AG04450 (cell line): ENCODE measurements at regions not wholly inside any gene's neighbourhood (a gene's known extent, or its start where the extent isn't known, plus 50 kb on each side); places are given as distances from the start of the nearest gene placed in this dataset.

Experiments
- CTCF ChIA-PET: fragments of 300-600, 350-600 bp; formaldehyde crosslinking; extraction: SDS; loops from one replicate; lab custom pipeline; 2022; ENCODE audit warnings: antibody characterized with exemption, inconsistent platforms; lab: Charles Lee
- POLR2A ChIA-PET: fragments of 350-600 bp; formaldehyde crosslinking; extraction: SDS; loops from one replicate; lab custom pipeline; 2021; ENCODE audit warnings: antibody characterized with exemption, inconsistent platforms; lab: Yijun Ruan, JAX
- DNase-seq: peaks from one replicate; pipeline ENCODE4 v3.0.0-alpha.2; 2011; ENCODE audit warnings: low read depth, low spot score
- H3K27ac ChIP-seq: one replicate; pipeline ENCODE4 v1.5.1; 2012; ENCODE audit warnings: low read depth, low read length, control low read depth
- H3K27me3 ChIP-seq: one replicate; pipeline ENCODE4 v1.6.0; 2012; ENCODE audit warnings: low read length; ENCODE audit not compliant: control insufficient read depth, insufficient read depth
- H3K4me3 ChIP-seq: 2 replicates; pipeline ENCODE4 v1.5.1; 2011; ENCODE audit warnings: mild to moderate bottlenecking, low read depth, low read length, control low read depth
- H3K9me3 ChIP-seq: 2 replicates; pipeline ENCODE4 v1.5.1; 2012; ENCODE audit warnings: low read length; ENCODE audit not compliant: control insufficient read depth, insufficient read depth
- CTCF ChIP-seq: IDR thresholded peaks from 2 replicates; pipeline ENCODE4 v1.5.1; 2011; ENCODE audit warnings: low read depth, low read length, control low read depth, inconsistent platforms

GRCh38 chr1:213571419-213571818 lies 416.4 kb upstream of the PROX1 start:
- no peaks in the 10 kb centered on the region for H3K27me3 ChIP-seq
- CTCF ChIA-PET, result no interaction called here
- no peak for TF ChIP-seq CTCF
- H3K4me3 ChIP-seq, result no peak overlapping the region
- no peaks in the 10 kb centered on the region; the same call in 1 of the 2 replicates for H3K9me3 ChIP-seq
- POLR2A ChIA-PET, result no interaction called here
- no peak for DNase-seq
- no peak overlapping the region for H3K27ac ChIP-seq

GRCh38 chr1:213571843-213572242 lies 415.9 kb upstream of the PROX1 start:
- H3K27me3 ChIP-seq, result no peaks in the 10 kb centered on the region
- no peak overlapping the region for H3K27ac ChIP-seq
- DNase-seq, result no peak
- no peak overlapping the region for H3K4me3 ChIP-seq
- CTCF ChIA-PET, result no interaction called here
- TF ChIP-seq CTCF, result no peak
- POLR2A ChIA-PET, result no interaction called here
- H3K9me3 ChIP-seq, result no peaks in the 10 kb centered on the region; the same call in 1 of the 2 replicates

GRCh38 chr1:213572912-213573647 lies 414.7 kb upstream of the PROX1 start:
- no peak for DNase-seq
- ChIA-PET POLR2A (no interaction called here), CTCF (no interaction called here)
- no peaks in the 10 kb centered on the region for H3K27me3 ChIP-seq
- peaks cover 3% of the 10 kb centered on the region for H3K9me3 ChIP-seq
- H3K4me3 ChIP-seq, result no peak overlapping the region
- TF ChIP-seq CTCF, result no peak
- H3K27ac ChIP-seq, result no peak overlapping the region

GRCh38 chr1:213573648-213574009 lies 414.1 kb upstream of the PROX1 start:
- no peak overlapping the region for H3K27ac ChIP-seq
- H3K9me3 ChIP-seq, result peaks cover 3% of the 10 kb centered on the region
- no peaks in the 10 kb centered on the region for H3K27me3 ChIP-seq
- no peak for TF ChIP-seq CTCF
- ChIA-PET POLR2A (no interaction called here), CTCF (no interaction called here)
- H3K4me3 ChIP-seq, result no peak overlapping the region
- no peak for DNase-seq

- Histone ChIP-seq H3K4me3 (no peak overlapping the region), H3K27ac (no peak overlapping the region), H3K27me3 (no peaks in the 10 kb centered on the region), H3K9me3 (peaks cover 3% of the 10 kb centered on the region; the same call in 1 of the 2 replicates)
- CTCF ChIA-PET, result no interaction called here
- DNase-seq, result no peak
- POLR2A ChIA-PET, result no interaction called here
- TF ChIP-seq CTCF, result no peak
Measured at GRCh38 chr1:213582976-213583567, 404.7 kb upstream of the PROX1 start.
